Liver (tissue), 8 donors: ENCODE measurements at regions not wholly inside any gene's neighbourhood (a gene's known extent, or its start where the extent isn't known, plus 50 kb on each side); places are given as distances from the start of the nearest gene placed in this dataset.

ENCODE experiments used
- DNase-seq: peaks from one replicate; pipeline ENCODE4 v3.0.0-alpha.2; 2017; ENCODE audit warnings: low spot score
- H3K27ac ChIP-seq, 2 donors: one replicate each; pipeline ENCODE4 v1.7.0; 2013; ENCODE audit warnings: inconsistent platforms in 2 of 2, low read length in 2 of 2, control low read depth in 1 of 2, low read depth in 1 of 2, mild to moderate bottlenecking in 1 of 2
- H3K27me3 ChIP-seq, 4 donors: one replicate each; pipeline versions ENCODE4 v1.6.1 to v1.7.0; 2013; ENCODE audit warnings: low read length in 3 of 4, inconsistent platforms in 1 of 4, mild to moderate bottlenecking in 1 of 4, moderate library complexity in 1 of 4; ENCODE audit not compliant: control insufficient read depth in 4 of 4, insufficient read depth in 4 of 4
- H3K36me3 ChIP-seq, 4 donors: one replicate each; pipeline versions ENCODE4 v1.6.1 to v1.7.0; 2013; ENCODE audit warnings: low read length in 3 of 4, mild to moderate bottlenecking in 3 of 4, low read depth in 1 of 4, moderate library complexity in 1 of 4; ENCODE audit not compliant: control insufficient read depth in 4 of 4, insufficient read depth in 3 of 4
- H3K4me1 ChIP-seq, 4 donors: one replicate each; pipeline versions ENCODE4 v1.6.1 to v1.7.0; 2013; ENCODE audit warnings: low read length in 3 of 4, mild to moderate bottlenecking in 3 of 4, moderate library complexity in 1 of 4; ENCODE audit not compliant: control insufficient read depth in 4 of 4, insufficient read depth in 4 of 4
- H3K4me3 ChIP-seq, 3 donors: one replicate each; pipeline versions ENCODE4 v1.6.1 to v1.7.0; 2013; ENCODE audit warnings: low read length in 3 of 3, control low read depth in 1 of 3, low read depth in 1 of 3, mild to moderate bottlenecking in 1 of 3
- H3K9ac ChIP-seq, 2 donors: one replicate each; pipeline ENCODE4 v1.7.0; 2013; ENCODE audit warnings: low read length in 2 of 2, mild to moderate bottlenecking in 2 of 2, moderate library complexity in 2 of 2, control low read depth in 1 of 2, low read depth in 1 of 2
- H3K9me3 ChIP-seq, 4 donors: one replicate each; pipeline versions ENCODE4 v1.6.1 to v1.7.0; 2013; ENCODE audit warnings: low read length in 3 of 4; ENCODE audit not compliant: control insufficient read depth in 4 of 4
- EGR1 ChIP-seq, 2 donors: IDR thresholded peaks; 2 replicates each; pipeline ENCODE4 v1.6.1; 2016 to 2018; ENCODE audit warnings: antibody characterized with exemption in 2 of 2, low read depth in 2 of 2
- FOXA1 ChIP-seq: IDR thresholded peaks from 2 replicates; pipeline ENCODE4 v1.6.1; 2016; ENCODE audit warnings: antibody characterized with exemption
- FOXA2 ChIP-seq: IDR thresholded peaks from 2 replicates; pipeline ENCODE4 v1.6.1; 2016; ENCODE audit warnings: antibody characterized with exemption
- GABPA ChIP-seq, 2 donors: IDR thresholded peaks in 1 of 2; conservative IDR thresholded peaks in 1 of 2; 2 replicates each; pipeline ENCODE4 v1.6.1; 2016; ENCODE audit warnings: antibody characterized with exemption in 2 of 2, mild to moderate bottlenecking in 1 of 2, moderate library complexity in 1 of 2
- HNF4A ChIP-seq, 2 donors: conservative IDR thresholded peaks; 2 replicates each; pipeline ENCODE4 v1.6.1; 2016; ENCODE audit warnings: antibody characterized with exemption in 2 of 2, mild to moderate bottlenecking in 2 of 2
- HNF4G ChIP-seq: IDR thresholded peaks from 2 replicates; pipeline ENCODE4 v1.6.1; 2016; ENCODE audit warnings: antibody characterized with exemption
- JUND ChIP-seq, 2 donors: IDR thresholded peaks; 2 replicates each; pipeline ENCODE4 v1.6.1; 2016; ENCODE audit warnings: antibody characterized with exemption in 2 of 2
- NR2F2 ChIP-seq: IDR thresholded peaks from 2 replicates; pipeline ENCODE4 v1.6.1; 2016; ENCODE audit warnings: antibody characterized with exemption
- RXRA ChIP-seq, 2 donors: IDR thresholded peaks; 2 replicates each; pipeline ENCODE4 v1.6.1; 2017 to 2018; ENCODE audit warnings: antibody characterized with exemption in 2 of 2, mild to moderate bottlenecking in 1 of 2
- SP1 ChIP-seq: IDR thresholded peaks from 2 replicates; pipeline ENCODE4 v1.6.1; 2018; ENCODE audit warnings: antibody characterized with exemption, mild to moderate bottlenecking
- TAF1 ChIP-seq: conservative IDR thresholded peaks from 2 replicates; pipeline ENCODE4 v1.6.1; 2016; ENCODE audit warnings: antibody characterized with exemption, mild to moderate bottlenecking
- WGBS: extraction: QIAGEN DNeasy Blood & Tissue Kit; methylation state at CpG from one replicate; pipeline ENCODE4 v1.1.7; 2013; 5-methylcytosine and 5-hydroxymethylcytosine counted together
- TF ChIP-seq, protein P1 (sequence below): fragments of 150-350 bp; IDR thresholded peaks from 2 replicates; pipeline ENCODE4 v1.5.1; 2017; ENCODE audit warnings: improper control_type of control experiment, low read depth, low read length; ENCODE audit not compliant: missing input control
- TF ChIP-seq, protein P2 (sequence below): IDR thresholded peaks from 2 replicates; pipeline ENCODE4 v1.6.1; 2016; ENCODE audit warnings: antibody characterized with exemption
- TF ChIP-seq, protein P3 (sequence below): IDR thresholded peaks from 2 replicates; pipeline ENCODE4 v1.6.1; 2016; ENCODE audit warnings: antibody characterized with exemption
- donor health status: healthy.
- donor health status: healthy.
- donor health status: healthy.
- donor health status: healthy.
- donor health status: healthy.

DNA sequence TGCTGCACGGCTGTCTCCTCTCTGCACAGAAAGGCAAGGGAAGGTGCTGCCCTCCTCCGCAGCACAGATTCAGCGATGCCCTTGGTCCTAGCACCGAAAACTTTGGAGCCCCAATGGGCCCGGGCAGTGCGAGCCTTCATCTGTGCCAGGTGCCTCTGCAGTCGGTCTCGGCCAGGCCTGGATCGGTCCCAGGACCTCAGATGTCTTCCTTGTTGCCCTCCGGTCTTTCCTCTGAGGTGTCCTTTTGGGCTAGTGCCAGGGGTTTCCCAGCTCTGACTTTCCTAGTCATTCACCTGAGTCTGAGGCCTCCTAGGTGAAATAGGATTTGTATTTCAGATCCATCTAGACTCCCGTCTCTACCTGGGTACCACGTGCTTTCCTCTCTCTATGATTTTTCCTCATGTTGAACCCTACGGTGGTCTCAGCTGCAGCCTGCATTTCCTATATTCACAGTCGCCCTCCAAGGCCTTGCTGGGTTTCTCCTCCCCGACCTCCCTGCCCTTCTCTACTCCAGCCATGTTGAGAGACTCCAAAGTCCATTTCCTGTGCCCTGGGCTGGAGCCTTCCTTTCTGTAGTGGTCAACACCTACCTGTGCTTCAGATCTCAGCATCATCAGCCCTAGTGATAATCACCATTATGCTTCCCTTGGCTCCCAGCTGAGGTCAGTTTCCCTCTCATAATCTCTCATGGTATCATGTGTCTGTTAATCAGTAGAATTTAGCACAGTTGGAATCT lies 92.0 kb upstream of the PRSS58 start:
- no peaks in the 10 kb centered on the region for H3K36me3 ChIP-seq
- no peak overlapping the region for H3K27ac ChIP-seq
- 84% methylated on average over 15 of the region's 15 CpGs for WGBS
- TF ChIP-seq, protein P1, sequence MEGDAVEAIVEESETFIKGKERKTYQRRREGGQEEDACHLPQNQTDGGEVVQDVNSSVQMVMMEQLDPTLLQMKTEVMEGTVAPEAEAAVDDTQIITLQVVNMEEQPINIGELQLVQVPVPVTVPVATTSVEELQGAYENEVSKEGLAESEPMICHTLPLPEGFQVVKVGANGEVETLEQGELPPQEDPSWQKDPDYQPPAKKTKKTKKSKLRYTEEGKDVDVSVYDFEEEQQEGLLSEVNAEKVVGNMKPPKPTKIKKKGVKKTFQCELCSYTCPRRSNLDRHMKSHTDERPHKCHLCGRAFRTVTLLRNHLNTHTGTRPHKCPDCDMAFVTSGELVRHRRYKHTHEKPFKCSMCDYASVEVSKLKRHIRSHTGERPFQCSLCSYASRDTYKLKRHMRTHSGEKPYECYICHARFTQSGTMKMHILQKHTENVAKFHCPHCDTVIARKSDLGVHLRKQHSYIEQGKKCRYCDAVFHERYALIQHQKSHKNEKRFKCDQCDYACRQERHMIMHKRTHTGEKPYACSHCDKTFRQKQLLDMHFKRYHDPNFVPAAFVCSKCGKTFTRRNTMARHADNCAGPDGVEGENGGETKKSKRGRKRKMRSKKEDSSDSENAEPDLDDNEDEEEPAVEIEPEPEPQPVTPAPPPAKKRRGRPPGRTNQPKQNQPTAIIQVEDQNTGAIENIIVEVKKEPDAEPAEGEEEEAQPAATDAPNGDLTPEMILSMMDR = no peak
- TF ChIP-seq FOXA1 (no peak), JUND (IDR thresholded peaks at IDR 0.05) (no peak), HNF4A (conservative IDR thresholded peaks at IDR 0.05) (no peak), FOXA2 (no peak), RXRA (IDR thresholded peaks at IDR 0.05) (no peak), SP1 (no peak)
- TF ChIP-seq, protein P2, sequence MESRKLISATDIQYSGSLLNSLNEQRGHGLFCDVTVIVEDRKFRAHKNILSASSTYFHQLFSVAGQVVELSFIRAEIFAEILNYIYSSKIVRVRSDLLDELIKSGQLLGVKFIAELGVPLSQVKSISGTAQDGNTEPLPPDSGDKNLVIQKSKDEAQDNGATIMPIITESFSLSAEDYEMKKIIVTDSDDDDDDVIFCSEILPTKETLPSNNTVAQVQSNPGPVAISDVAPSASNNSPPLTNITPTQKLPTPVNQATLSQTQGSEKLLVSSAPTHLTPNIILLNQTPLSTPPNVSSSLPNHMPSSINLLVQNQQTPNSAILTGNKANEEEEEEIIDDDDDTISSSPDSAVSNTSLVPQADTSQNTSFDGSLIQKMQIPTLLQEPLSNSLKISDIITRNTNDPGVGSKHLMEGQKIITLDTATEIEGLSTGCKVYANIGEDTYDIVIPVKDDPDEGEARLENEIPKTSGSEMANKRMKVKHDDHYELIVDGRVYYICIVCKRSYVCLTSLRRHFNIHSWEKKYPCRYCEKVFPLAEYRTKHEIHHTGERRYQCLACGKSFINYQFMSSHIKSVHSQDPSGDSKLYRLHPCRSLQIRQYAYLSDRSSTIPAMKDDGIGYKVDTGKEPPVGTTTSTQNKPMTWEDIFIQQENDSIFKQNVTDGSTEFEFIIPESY = no peak
- no peaks in the 10 kb centered on the region for H3K4me1 ChIP-seq
- no peaks in the 10 kb centered on the region for H3K9me3 ChIP-seq
- no peak for DNase-seq
- H3K4me3 ChIP-seq = no peak overlapping the region
- peaks cover 0 to 5% (median 0%) of the 10 kb centered on the region in 4 donors for H3K27me3 ChIP-seq
- no peak overlapping the region for H3K9ac ChIP-seq

DNA sequence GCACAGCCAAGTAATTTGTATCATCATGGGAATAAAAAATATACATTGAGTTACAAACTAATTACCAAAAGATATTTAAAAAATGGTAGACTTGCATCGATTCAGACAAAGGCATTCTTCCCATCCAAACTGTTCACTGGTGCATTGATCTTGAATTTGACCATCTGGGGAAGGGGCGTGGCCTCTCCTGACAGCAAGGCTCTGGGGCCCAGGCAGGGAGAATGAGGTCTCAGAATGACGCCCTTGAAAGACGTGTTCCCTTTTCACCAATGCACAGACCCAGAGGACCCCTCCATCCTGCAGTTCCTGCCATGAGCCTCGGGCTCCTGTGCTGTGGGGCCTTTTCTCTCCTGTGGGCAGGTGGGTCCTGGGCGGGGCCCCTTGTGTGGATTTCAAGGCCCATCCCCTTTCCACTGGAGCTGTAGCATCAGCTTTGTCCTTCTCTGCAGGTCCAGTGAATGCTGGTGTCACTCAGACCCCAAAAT lies 91.1 kb upstream of the PRSS58 start:
- TF ChIP-seq HNF4A (conservative IDR thresholded peaks at IDR 0.05) (no peak), NR2F2 (no peak), RXRA (IDR thresholded peaks at IDR 0.05) (no peak), EGR1 (IDR thresholded peaks at IDR 0.05; ENCODE audit: low read depth in 2 of 2) (no peak), HNF4G (no peak), TAF1 (no peak), GABPA (IDR thresholded peaks at IDR 0.05 in 1 of 2, conservative IDR thresholded peaks at IDR 0.05 in 1 of 2) (no peak)
- TF ChIP-seq, protein P1 = no peak
- TF ChIP-seq, protein P3, sequence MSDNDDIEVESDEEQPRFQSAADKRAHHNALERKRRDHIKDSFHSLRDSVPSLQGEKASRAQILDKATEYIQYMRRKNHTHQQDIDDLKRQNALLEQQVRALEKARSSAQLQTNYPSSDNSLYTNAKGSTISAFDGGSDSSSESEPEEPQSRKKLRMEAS = no peak
- no peak overlapping the region for H3K4me3 ChIP-seq
- H3K27me3 ChIP-seq = peaks cover 0 to 5% (median 0%) of the 10 kb centered on the region in 4 donors
- H3K36me3 ChIP-seq = no peaks in the 10 kb centered on the region
- H3K4me1 ChIP-seq = no peaks in the 10 kb centered on the region
- H3K9ac ChIP-seq = no peak overlapping the region
- H3K9me3 ChIP-seq = no peaks in the 10 kb centered on the region
- WGBS = 77% methylated on average over 6 of the region's 6 CpGs
- no peak overlapping the region for H3K27ac ChIP-seq
- DNase-seq = no peak
